Motor neuron (in vitro differentiated cells): ENCODE measurements at regions not wholly inside any gene's neighbourhood (a gene's known extent, or its start where the extent isn't known, plus 50 kb on each side); places are given as distances from the start of the nearest gene placed in this dataset.

Experiments used
- ATAC-seq, 8 experiments: fragments of 200-7000 bp; cut with Tn5 transposase; replicated peaks in 6 of 8; 2 replicates each; pipeline ENCODE4 v1.8.0; 2021; ENCODE audit warnings: mild to moderate bottlenecking in 8 of 8, moderate library complexity in 8 of 8
- H3K27ac ChIP-seq, 2 donors: fragments of 250-450 bp; sonication (Bioruptor Pico); 2 replicates each; pipeline ENCODE4 v1.9.0; 2021; ENCODE audit warnings: antibody characterized with exemption in 2 of 2, mild to moderate bottlenecking in 2 of 2, moderate library complexity in 1 of 2
- H3K4me1 ChIP-seq, 2 donors: fragments of 250-450 bp; sonication (Bioruptor Pico); replicated peaks in 1 of 2; 2 replicates each; pipeline ENCODE4 v1.6.1; 2021; ENCODE audit warnings: antibody characterized with exemption in 2 of 2, mild to moderate bottlenecking in 2 of 2, moderate library complexity in 1 of 2
- H3K4me3 ChIP-seq, 5 donors: fragments of 250-450 bp; sonication (Bioruptor Pico); 2 replicates each; pipeline ENCODE4 v1.9.0; 2021; ENCODE audit warnings: antibody characterized with exemption in 5 of 5, mild to moderate bottlenecking in 5 of 5, moderate library complexity in 4 of 5
- WGBS, 10 experiments: fragments of 450-650 bp; shearing (Covaris generic); methylation state at CpG; one replicate each; pipeline ENCODE4 v1.0.0; 2022; 5-methylcytosine and 5-hydroxymethylcytosine counted together
- in situ Hi-C, 9 experiments: fragments of 400-800 bp; cut with MboI; loops; one replicate each; pipeline ENCODE4 v1.15.0; 2021; ENCODE audit warnings: low sequenced_read_pairs in 9 of 9, low pct_unique_long_range_greater_than_20kb in 2 of 9; ENCODE audit not compliant: unreplicated experiment in 9 of 9

DNA sequence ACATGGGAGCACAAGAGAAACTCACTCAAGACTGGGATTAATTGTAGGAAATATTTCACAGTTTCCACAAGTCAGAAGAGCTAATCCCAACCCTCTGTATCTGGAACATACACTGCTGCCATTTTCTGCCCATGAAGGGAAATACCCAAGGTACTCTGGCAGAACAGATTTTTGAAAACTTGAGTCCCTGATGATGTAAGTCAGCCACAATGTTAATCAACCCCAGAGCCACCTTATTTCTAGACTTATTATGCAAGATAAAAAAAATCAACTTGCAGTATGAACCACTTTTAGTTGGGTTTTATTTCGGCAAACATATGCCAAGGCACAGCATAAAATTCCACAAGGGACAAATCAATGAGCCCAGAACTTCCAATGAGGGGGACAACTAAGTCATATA lies 141.5 kb downstream of the LY86 start:
- Histone ChIP-seq H3K4me3 (no peak overlapping the region), H3K4me1 (peaks cover 21 to 23% of the 10 kb centered on the region in 2 donors), H3K27ac (no peak overlapping the region)
- in situ Hi-C loops, result loop anchor here in 1 of 9 experiments (25.0 kb wide), 1 partner anchor 507 kb away; no protein-coding TSS in a partner anchor
- ATAC-seq, result no peak
- WGBS, 10 experiments, result 0 to 100% (median 17%) methylated on average over 1 of the region's 1 CpG; no CpG with 5 or more reads in 4 of the 10 experiments

DNA sequence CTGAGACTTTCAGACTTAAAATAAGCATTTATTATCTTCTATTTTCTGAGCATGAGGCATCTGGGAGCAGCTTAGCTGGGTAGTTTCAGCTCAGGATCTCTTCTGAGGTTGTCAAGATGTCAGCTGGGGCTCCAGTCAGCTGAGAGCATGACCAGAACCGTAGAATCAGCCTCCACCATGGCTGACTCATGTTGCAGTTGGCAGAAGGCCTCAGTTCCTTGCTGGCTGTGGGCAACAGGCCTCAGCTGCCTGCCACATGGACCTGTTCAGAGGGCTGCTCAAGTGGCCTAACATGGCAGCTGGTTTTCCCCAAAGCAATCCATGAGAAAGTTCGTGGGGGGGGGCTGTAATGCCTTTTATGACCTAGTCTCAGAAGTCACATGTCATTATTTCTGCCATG lies 142.3 kb downstream of the LY86 start:
- 0 to 100% (median 63%) methylated on average over 1 to 2 of the region's 2 CpGs; no CpG with 5 or more reads in 5 of the 10 experiments for WGBS, 10 experiments
- in situ Hi-C loops, result loop anchor here in 1 of 9 experiments (25.0 kb wide), 1 partner anchor 506 kb away; no protein-coding TSS in a partner anchor
- Histone ChIP-seq H3K4me3 (no peak overlapping the region), H3K4me1 (peaks cover 21 to 24% of the 10 kb centered on the region in 2 donors), H3K27ac (no peak overlapping the region)
- ATAC-seq, result peak in 2 of 8 experiments; percentile 37 to 43

DNA sequence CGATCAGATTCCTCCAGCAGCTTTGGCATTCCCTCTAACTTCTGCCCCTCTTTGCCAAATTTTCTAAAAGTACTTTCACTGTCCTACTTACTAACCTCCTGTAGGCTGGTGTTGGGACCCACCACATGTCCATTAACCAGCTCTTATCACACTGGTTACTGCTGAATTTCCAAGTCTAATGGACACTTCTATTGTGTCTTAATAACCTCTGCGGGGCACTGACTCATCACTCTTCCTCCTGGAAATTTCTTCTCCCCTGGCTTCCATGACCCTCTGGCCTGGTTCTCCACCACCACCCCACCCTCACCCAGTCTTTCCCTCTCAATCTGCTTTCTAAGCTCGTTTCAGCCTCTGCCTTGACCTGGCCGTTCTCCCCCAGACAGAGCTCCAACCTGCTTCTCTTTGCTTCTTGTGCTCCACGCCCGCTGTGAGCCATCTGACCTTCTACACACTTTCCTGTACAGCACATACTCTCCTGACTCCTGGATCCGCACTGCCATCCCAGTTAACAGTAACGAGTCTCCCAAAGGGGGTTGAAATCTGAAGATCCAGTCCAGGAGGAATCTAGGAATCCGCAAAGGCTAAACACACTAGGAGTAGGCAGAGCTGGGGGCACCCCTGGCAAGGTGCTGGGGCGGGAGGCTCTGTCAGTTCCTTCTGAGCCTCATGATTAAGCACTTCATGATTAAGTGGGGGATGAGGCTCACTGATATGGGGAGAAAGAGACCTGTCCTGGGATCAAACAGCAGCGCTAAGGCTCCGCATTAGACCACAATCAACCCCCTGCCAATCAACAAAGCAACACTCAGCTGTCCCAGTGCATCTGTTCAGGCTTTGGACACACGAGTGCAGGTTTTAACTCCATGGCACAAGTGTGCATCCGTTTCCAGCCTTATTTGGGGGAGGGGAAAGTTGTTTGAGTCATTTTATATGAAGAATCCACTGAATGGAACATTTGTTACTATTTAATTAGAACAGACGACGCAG lies 146.3 kb downstream of the LY86 start:
- H3K4me3 ChIP-seq, result no peak overlapping the region
- WGBS, 10 experiments, result 63 to 100% (median 76%) methylated on average over 1 to 12 of the region's 16 CpGs
- in situ Hi-C loops, result loop anchor here in 1 of 9 experiments (25.0 kb wide), 1 partner anchor 503 kb away; no protein-coding TSS in a partner anchor
- no peak overlapping the region for H3K27ac ChIP-seq
- peaks cover 27 to 34% of the 10 kb centered on the region in 2 donors for H3K4me1 ChIP-seq
- peak in 5 of 8 experiments; percentile 15 to 56 (median 47) for ATAC-seq

DNA sequence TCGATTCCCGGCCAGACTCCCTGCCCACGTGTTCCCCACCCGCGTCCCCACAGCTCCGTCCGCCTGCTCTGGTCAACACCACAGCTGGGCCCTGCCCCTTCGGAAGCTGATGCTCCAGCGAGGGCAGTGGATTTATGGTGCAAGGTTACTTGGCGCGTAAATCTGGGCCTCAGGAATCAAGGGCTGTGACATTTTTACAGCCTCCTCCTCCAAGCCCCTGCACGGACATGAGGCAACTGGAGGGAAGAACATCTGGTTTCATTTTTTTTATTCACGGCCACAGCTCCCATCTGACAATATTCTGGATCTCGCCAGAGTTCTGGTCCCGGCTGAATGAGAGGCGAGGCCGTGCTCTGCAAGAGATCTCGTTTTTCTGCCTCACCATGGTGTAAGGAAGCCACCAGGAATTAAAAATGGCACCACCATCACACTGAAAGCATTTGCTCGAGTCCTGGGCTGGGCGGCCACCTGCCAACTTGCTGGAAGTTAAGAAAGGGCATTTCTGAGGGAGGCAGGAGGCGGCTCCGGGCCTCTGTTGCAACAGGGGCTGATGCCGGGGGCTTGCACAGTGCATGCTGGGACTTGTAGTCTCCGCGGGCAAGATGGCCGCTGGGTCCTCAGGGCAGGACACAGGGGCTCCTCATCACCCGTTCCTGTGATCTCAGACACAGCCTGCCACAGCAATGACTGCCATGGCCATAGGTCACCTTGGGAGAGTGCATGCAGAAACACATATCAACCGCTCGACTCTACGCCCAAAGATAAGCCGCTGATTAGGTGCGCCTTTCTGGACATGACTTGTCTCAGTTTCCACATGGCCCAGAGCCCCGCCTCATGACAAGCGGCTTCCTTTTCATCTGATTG lies 148.5 kb downstream of the LY86 start:
- WGBS, 10 experiments, result 13 to 88% (median 60%) methylated on average over 5 to 21 of the region's 34 CpGs
- peak; percentile 73 to 100 (median 89) for ATAC-seq
- Histone ChIP-seq H3K27ac (peak overlapping the region; percentile 74 to 82), H3K4me3 (peak overlapping the region in 1 of 5 donors; percentile 4), H3K4me1 (peaks cover 34 to 36% of the 10 kb centered on the region in 2 donors)
- in situ Hi-C loops, result loop anchor here in 1 of 9 experiments (25.0 kb wide), 1 partner anchor 500 kb away; no protein-coding TSS in a partner anchor

DNA sequence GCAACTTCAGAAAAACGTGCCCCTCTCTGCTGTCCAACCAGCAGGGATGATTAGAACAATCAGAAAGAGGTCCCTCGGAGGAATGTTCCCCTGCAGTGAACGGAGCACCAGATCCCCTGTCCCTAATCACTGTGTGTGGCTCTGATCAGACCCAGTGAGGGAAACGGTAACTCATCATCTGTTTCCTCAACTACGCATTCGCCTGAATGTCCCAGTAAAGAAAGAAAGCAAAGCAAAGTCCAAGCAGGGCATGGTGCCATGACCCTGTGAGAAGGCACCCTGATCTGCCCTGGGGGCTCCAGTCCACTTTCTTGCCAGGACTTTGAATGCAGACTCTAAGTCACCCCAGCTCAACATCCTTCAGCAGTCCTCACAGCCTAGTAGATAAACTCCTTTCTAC lies 149.2 kb downstream of the LY86 start:
- in situ Hi-C loops, result loop anchor here in 1 of 9 experiments (25.0 kb wide), 1 partner anchor 500 kb away; no protein-coding TSS in a partner anchor
- ATAC-seq, result no peak
- 20 to 91% (median 62%) methylated on average over 1 to 4 of the region's 6 CpGs; no CpG with 5 or more reads in 2 of the 10 experiments for WGBS, 10 experiments

DNA sequence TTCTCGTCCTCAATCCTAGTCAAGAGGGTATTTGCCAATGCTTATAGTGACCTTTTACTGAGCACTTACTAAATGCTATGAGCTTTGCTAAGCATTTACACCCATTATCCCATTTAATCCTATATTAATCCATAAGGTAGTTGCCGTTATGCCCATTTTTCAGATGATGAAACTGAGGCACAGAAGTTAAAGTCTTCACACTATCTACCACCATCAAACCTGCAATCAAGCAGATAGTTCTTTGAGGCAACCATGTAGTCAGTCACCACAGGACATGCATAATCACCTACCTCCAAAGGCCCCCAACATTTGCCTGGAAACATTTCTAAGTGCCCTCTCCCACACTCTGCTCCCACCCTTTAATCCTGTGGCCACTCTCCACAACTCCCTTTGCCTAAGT lies 149.6 kb downstream of the LY86 start:
- 92 to 100% (median 100%) methylated on average over 1 to 2 of the region's 2 CpGs; no CpG with 5 or more reads in 3 of the 10 experiments for WGBS, 10 experiments
- Histone ChIP-seq H3K4me1 (peaks cover 40 to 47% of the 10 kb centered on the region in 2 donors), H3K27ac (no peak overlapping the region), H3K4me3 (no peak overlapping the region)
- ATAC-seq, result no peak
- in situ Hi-C loops, result loop anchor here in 1 of 9 experiments (25.0 kb wide), 1 partner anchor 499 kb away; no protein-coding TSS in a partner anchor

More for the DNA sequence above, 149.2 kb downstream of the LY86 start:
- H3K27ac ChIP-seq, result peak overlapping the region; percentile 38 to 82
- no peak overlapping the region for H3K4me3 ChIP-seq
- peaks cover 36 to 43% of the 10 kb centered on the region in 2 donors for H3K4me1 ChIP-seq

DNA sequence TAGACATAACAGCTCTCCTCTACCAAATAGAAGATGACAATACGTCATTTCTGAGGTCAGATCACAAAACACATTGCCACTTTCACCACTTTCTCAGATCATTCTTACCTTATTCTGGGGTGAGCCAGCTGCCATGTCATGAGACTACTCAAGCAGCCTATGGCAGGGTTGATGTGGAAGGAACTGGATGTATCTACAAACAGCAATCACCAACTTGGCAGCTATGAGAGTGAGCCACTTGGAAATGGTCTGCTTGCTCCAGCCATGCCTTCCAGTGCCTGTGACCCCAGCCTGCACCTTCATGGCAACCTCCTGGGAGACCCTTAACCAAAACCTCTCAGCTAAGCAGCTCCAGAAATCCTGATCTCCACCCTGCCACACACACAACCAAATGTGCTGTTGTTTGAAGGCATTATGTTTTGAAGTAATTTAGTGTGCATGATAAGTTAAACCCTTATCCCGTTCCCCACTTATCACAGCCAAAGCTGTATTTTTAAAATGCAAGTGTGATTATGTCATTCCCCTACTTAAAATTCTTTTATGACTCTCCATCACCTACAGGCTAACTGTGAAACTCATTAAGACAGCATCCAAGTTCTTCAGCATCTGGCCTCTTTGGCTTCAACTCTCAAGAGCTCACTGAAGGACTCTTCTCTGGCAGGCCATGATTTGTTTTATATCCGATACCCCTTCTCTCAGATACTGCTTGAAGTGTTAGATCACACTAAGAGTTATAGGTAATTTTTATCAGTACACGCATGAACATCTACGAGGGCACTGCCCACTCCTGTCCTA lies 150.6 kb downstream of the LY86 start:
- no peak overlapping the region for H3K4me3 ChIP-seq
- in situ Hi-C loops, result loop anchor here in 1 of 9 experiments (25.0 kb wide), 1 partner anchor 498 kb away; no protein-coding TSS in a partner anchor
- no peak overlapping the region for H3K27ac ChIP-seq
- WGBS, 10 experiments, result 51 to 100% (median 86%) methylated on average over 1 to 4 of the region's 5 CpGs; no CpG with 5 or more reads in 1 of the 10 experiments
- peaks cover 37 to 48% of the 10 kb centered on the region in 2 donors for H3K4me1 ChIP-seq
- no peak for ATAC-seq

DNA sequence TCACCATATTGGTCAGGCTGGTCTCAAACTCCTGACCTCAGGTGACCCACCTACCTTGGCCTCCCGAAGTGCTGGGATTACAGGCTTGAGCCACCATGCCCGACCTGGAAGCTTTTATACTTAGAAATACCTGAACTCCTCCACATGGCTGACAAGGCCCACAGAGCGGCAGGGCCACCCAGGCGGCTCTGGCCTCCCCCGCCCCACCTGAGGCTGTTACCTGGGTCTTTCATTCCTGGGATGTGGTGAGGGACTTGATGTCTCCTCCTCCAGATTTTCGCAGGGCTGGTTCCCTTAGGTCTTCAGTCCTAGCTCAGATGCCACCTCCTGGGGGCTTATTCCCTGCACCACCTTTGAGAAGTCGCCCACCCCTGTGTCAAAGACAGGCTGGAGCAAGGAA lies 152.1 kb downstream of the LY86 start:
- peaks cover 22 to 36% of the 10 kb centered on the region in 2 donors for H3K4me1 ChIP-seq
- WGBS, 10 experiments, result 67 to 100% (median 83%) methylated on average over 1 to 4 of the region's 7 CpGs; no CpG with 5 or more reads in 6 of the 10 experiments
- H3K4me3 ChIP-seq, result no peak overlapping the region
- no peak for ATAC-seq
- in situ Hi-C loops, result loop anchor here in 1 of 9 experiments (25.0 kb wide), 1 partner anchor 497 kb away; no protein-coding TSS in a partner anchor
- H3K27ac ChIP-seq, result no peak overlapping the region

DNA sequence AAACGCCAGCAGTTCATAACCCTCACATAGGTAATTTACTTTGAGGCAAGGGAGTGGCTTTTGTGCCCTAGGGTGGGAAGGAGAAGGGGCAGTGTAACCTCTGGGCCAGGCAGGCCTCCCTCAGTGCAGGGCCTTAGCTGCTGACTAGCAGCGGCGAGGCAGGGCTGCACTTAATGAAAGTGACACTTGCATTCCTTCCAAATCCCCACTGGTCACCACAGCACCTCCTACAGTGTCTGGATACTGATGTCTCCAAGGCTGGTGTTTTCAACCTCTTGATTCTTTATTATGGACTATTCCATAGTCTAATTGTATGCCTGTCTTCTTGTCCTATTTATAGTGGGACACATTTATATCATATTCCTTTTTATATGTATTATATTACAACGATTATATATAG lies 152.7 kb downstream of the LY86 start:
- H3K4me3 ChIP-seq, result no peak overlapping the region
- peak in 1 of 8 experiments; percentile 88 for ATAC-seq
- WGBS, 10 experiments, result 35 to 94% (median 68%) methylated on average over 1 to 4 of the region's 4 CpGs; no CpG with 5 or more reads in 2 of the 10 experiments
- H3K27ac ChIP-seq, result no peak overlapping the region
- in situ Hi-C loops, result loop anchor here in 1 of 9 experiments (25.0 kb wide), 1 partner anchor 496 kb away; no protein-coding TSS in a partner anchor
- peaks cover 21 to 36% of the 10 kb centered on the region in 2 donors for H3K4me1 ChIP-seq

DNA sequence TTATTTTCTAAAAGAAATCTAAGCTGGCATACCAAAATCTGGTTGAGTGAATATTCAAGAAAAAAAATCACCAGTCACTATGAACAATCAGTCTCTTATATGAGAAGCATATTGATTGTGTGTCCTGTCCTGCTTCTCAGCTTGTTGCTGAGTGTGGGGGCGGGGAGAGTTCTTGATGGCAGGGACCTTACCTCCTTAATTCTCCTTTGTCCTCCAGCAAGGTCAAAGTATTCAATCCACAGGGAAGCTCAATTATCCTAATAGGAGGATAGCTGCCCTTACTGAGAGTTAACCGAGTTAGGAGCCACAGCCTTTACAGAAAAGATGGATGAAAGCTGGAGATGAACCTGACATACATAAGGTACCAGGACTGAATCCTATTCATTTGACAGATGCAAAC lies 154.0 kb downstream of the LY86 start:
- ATAC-seq, result peak in 3 of 8 experiments; percentile 49 to 56 (median 50)
- H3K4me3 ChIP-seq, result no peak overlapping the region
- 56 to 100% (median 80%) methylated on average over 1 to 2 of the region's 2 CpGs; no CpG with 5 or more reads in 3 of the 10 experiments for WGBS, 10 experiments
- H3K4me1 ChIP-seq, result peaks cover 15 to 30% of the 10 kb centered on the region in 2 donors
- in situ Hi-C loops, result loop anchor here in 1 of 9 experiments (25.0 kb wide), 1 partner anchor 495 kb away; no protein-coding TSS in a partner anchor
- peak overlapping the region; percentile 4 to 7 for H3K27ac ChIP-seq

DNA sequence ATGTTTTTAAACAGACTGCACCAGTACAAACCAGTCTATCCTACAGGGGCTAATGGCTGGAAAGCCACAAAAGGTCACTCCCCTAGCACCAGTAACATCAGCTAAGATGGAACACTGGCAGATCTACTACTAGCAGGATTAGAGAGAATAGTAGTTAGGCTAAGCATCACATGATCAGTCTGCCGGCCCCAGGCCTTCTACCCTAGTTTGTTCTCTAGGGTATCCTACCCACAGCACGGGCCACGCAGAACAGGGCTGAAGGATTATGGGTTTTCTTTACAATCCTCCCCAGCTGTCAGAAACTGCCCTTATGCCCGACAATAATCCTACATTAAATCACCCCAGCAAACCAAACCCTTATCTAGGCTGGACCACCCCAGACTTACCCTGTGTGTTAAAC lies 156.0 kb downstream of the LY86 start:
- H3K4me3 ChIP-seq, result no peak overlapping the region
- in situ Hi-C loops, result loop anchor here in 1 of 9 experiments (25.0 kb wide), 1 partner anchor 493 kb away; no protein-coding TSS in a partner anchor
- peaks cover 14 to 35% of the 10 kb centered on the region in 2 donors for H3K4me1 ChIP-seq
- H3K27ac ChIP-seq, result no peak overlapping the region
- 17 to 77% (median 70%) methylated on average over 1 to 4 of the region's 4 CpGs; no CpG with 5 or more reads in 5 of the 10 experiments for WGBS, 10 experiments
- no peak for ATAC-seq
